GM12873 (cell line): ENCODE measurements at regions not wholly inside any gene's neighbourhood (a gene's known extent, or its start where the extent isn't known, plus 50 kb on each side); places are given as distances from the start of the nearest gene placed in this dataset.

Source experiments
- TF ChIP-seq, protein P1 (sequence below): IDR thresholded peaks from 2 replicates; pipeline ENCODE4 v1.5.1; 2012; ENCODE audit warnings: low read depth, mild to moderate bottlenecking, moderate library complexity, low read length, control low read depth; ENCODE audit not compliant: insufficient read depth; ENCODE audit errors: missing control alignments

DNA sequence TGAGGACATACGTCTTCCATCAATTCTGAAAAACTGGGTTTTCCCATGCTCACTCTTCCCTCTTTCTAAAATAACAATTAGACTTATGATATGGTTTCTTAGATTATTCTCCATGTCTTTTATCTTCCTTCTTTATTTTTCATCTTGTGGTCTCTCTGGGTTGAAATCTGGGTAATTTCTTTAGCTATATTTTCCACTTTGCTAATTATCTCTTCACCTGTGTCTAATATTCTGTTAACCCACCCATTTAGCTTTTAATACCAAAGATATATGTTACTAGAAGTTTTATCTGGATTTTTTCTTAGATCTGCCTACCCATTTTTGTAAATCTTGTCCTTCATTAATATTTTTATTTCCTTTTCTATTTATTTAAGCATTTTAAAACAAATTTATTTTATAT lies 121.8 kb downstream of the TENT5A start:
- TF ChIP-seq, protein P1, sequence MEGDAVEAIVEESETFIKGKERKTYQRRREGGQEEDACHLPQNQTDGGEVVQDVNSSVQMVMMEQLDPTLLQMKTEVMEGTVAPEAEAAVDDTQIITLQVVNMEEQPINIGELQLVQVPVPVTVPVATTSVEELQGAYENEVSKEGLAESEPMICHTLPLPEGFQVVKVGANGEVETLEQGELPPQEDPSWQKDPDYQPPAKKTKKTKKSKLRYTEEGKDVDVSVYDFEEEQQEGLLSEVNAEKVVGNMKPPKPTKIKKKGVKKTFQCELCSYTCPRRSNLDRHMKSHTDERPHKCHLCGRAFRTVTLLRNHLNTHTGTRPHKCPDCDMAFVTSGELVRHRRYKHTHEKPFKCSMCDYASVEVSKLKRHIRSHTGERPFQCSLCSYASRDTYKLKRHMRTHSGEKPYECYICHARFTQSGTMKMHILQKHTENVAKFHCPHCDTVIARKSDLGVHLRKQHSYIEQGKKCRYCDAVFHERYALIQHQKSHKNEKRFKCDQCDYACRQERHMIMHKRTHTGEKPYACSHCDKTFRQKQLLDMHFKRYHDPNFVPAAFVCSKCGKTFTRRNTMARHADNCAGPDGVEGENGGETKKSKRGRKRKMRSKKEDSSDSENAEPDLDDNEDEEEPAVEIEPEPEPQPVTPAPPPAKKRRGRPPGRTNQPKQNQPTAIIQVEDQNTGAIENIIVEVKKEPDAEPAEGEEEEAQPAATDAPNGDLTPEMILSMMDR, result no peak

DNA sequence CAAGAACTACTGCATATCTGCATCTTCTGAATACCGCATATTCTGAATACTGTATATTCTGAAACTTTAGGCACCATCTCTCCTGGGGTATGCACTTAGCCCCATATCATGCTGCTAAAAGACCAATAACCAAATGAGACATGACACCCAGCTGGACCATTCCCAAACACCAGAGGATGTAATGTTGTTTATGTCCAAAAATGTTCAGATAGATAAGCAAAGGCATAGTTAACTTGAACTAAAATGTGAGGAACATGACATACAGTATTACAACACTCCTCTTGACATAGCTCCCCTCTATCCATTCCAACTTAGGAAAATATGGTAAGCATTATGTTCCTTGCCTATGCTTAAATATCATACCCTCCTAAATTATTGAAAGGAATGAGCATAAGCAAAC lies 127.3 kb downstream of the TENT5A start:
- TF ChIP-seq, protein P1, result no peak

DNA sequence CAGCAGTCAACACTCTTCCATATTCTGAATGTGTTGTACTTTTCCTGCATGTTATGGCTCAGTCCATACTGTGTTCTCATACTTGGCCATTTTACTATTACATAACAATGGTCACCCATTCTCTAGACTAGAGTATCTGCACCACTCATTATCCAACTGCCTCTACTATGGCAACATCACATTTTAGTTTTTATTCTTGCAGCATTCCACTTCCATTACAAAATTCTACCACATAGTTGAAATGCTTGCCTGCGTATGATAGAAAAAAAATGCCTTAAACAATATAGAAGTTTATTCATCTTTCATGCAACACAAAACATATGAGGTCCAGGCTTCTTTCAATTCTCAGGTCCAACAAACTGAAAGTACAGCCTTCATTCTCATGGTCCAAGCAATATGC lies 128.0 kb downstream of the TENT5A start:
- TF ChIP-seq, protein P1, result no peak

DNA sequence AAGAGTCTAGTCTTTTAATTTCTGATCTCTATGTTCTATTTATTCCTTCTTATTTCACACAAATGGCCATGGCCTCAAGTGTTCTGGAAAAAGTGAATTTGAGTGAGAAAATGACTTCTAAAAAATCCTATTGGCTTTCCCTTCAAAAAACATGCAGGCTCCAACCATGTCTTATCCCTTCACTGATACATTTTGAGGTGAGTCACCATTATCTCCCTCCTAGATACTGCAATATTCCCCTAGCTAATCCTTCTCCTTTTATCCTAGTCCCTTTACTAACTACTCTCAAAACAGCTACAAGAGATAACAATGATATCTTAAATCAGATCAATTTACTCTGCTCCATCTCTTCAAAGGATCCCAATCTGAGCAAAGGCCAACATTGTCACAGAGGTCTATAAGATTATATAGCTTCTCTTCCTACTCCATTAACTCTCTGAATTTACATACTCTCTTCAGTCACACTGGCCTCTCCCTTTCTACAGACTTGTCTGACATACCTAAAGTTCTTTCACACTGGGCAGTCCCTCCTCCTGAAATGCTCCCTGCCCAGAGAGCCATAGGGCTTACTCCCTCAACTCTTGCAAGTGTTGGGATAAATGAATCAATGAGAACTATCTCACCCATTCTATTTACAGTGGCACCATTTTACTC lies 129.2 kb downstream of the TENT5A start:
- TF ChIP-seq, protein P1, result no peak

DNA sequence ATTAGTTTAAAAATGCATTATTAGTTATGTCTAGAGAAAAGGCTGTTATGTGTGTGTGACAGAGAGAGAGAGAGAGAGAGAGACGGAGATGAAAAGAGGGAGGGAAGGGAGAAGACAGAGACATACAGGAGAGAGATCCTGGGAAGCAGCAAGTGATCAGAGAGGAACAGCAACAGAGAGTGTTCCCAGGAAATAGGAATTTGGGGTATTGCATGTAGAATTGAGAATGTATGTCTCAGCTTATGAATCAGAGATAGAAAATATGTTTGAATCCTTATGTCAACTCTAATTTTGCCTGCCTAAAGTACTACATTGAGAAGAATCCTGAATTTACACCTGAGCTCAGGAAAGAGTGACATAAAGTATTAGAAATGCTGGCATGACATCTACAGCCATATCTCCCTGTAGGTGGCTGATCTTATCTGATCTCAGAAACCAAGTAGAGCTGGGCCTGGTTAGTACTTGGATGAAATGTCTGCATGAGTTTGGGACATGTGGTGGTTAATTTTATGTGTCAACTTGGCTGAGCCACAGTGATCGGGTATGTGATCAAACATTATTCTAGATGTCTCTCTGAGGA lies 130.6 kb downstream of the TENT5A start:
- TF ChIP-seq, protein P1, result no peak

DNA sequence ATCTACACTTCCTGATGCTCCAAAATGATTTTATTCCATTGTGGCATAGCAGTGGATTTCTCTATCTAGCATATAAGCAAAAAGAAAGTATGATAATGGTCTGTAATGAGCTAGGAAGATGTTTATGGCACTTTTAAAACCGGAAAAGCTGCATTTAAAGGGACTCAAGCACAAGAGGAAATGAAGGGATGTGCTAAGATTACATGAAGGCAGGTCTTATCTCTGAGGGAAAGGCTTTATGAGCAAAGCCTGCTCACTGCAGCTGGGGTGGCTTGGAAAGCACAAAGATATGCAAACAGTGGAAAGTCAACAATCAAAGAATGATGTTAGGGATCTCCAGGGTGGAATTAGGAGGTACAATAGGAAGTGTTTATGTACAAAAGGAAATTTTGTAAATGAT lies 138.2 kb downstream of the TENT5A start:
- TF ChIP-seq, protein P1, result no peak

DNA sequence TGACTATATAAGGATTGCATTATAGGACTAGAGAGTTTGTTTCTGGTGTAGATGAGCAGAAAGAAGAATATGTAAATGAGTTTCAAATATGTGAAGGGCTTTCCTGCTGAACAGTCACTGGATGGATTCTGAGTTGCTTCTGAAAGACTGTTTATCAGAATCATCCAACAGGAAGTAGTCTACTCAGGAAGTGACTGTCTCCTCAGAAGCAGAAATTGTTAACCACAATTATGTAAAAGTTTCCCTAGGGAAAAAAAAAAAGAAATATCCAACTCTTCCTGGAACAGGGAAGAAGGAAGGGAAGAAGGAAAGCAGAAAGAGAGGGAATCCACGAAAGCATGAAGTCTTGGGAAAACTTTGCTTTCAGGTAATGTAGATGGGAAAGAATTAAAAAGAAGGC lies 138.9 kb downstream of the TENT5A start:
- TF ChIP-seq, protein P1, result no peak

DNA sequence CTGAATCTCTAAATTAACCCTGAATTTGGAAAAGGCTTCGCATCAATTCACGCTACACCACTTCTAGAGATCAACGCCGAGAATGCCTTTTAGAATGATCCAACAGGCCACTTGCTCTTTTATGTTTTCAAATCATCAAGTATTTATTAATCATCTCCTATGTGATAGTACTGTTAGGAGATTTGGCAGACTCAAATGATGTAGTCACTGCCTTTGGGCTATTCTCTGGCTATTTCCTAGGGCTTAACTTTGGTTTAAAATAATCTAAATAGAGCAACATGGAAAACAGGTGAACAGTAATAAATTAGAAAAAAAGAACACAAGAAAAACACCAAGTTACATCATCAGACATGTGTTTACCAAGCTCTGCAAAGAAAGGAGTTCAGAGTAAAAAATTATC lies 140.3 kb downstream of the TENT5A start:
- TF ChIP-seq, protein P1, result no peak
